SK-N-SH treated with all-trans-retinoic acid at 6 μM for 48 hours (cell line): ENCODE measurements at regions not wholly inside any gene's neighbourhood (a gene's known extent, or its start where the extent isn't known, plus 50 kb on each side); places are given as distances from the start of the nearest gene placed in this dataset.

ENCODE experiments used
- ATAC-seq: fragments of 200-7000 bp; cut with Tn5 transposase; 3 replicates; pipeline ENCODE4 v1.9.1; 2020; ENCODE audit warnings: mild to moderate bottlenecking, moderate library complexity
- ARNTL ChIP-seq: fragments of 450-650 bp; formaldehyde crosslinking; IDR thresholded peaks from 2 replicates; pipeline ENCODE4 v1.5.0; 2020; ENCODE audit warnings: low read depth, mild to moderate bottlenecking, moderate library complexity, borderline replicate concordance
- CSDC2 ChIP-seq: fragments of 250-450 bp; sonication (Bioruptor Pico); IDR thresholded peaks from 2 replicates; pipeline ENCODE4 v1.5.0; 2020; ENCODE audit warnings: mild to moderate bottlenecking, moderate library complexity
- CSRNP3 ChIP-seq: fragments of 250-450 bp; sonication (Bioruptor Pico); IDR thresholded peaks from 2 replicates; pipeline ENCODE4 v1.5.1; 2021; ENCODE audit warnings: mild to moderate bottlenecking, moderate library complexity
- ESRRG ChIP-seq: fragments of 250-450 bp; sonication (Bioruptor Pico); IDR thresholded peaks from 2 replicates; pipeline ENCODE4 v1.6.1; 2021; ENCODE audit warnings: mild to moderate bottlenecking
- GLIS3 ChIP-seq: fragments of 250-450 bp; sonication (Bioruptor Pico); IDR thresholded peaks from 2 replicates; pipeline ENCODE4 v1.5.0; 2020; ENCODE audit warnings: mild to moderate bottlenecking, moderate library complexity
- ISL1 ChIP-seq: fragments of 250-450 bp; sonication (Bioruptor Pico); IDR thresholded peaks from 2 replicates; pipeline ENCODE4 v2.1.2; 2022; ENCODE audit warnings: mild to moderate bottlenecking, moderate library complexity
- OSR1 ChIP-seq: fragments of 250-450 bp; sonication (Bioruptor Pico); IDR thresholded peaks from 2 replicates; pipeline ENCODE4 v1.8.0; 2022; ENCODE audit warnings: moderate library complexity, mild to moderate bottlenecking, inconsistent platforms
- PATZ1 ChIP-seq: fragments of 250-450 bp; sonication (Bioruptor Pico); IDR thresholded peaks from 2 replicates; pipeline ENCODE4 v1.8.0; 2020; ENCODE audit warnings: mild to moderate bottlenecking, moderate library complexity, borderline replicate concordance
- PPARA ChIP-seq: fragments of 250-450 bp; sonication (Bioruptor Pico); IDR thresholded peaks from 2 replicates; pipeline ENCODE4 v1.5.0; 2020; ENCODE audit warnings: mild to moderate bottlenecking, borderline replicate concordance
- RARB ChIP-seq: fragments of 250-450 bp; sonication (Bioruptor Pico); IDR thresholded peaks from 2 replicates; pipeline ENCODE4 v1.8.0; 2021; ENCODE audit warnings: mild to moderate bottlenecking, moderate library complexity
- SNAI2 ChIP-seq: fragments of 250-450 bp; sonication (Bioruptor Pico); IDR thresholded peaks from 2 replicates; pipeline ENCODE4 v1.5.0; 2020; ENCODE audit warnings: mild to moderate bottlenecking, moderate library complexity
- TCF4 ChIP-seq: fragments of 250-450 bp; sonication (Bioruptor Pico); IDR thresholded peaks from 2 replicates; pipeline ENCODE4 v1.8.0; 2021; ENCODE audit warnings: mild to moderate bottlenecking, moderate library complexity, borderline replicate concordance
- TOX ChIP-seq: fragments of 250-450 bp; sonication (Bioruptor Pico); IDR thresholded peaks from 2 replicates; pipeline ENCODE4 v1.8.0; 2021; ENCODE audit warnings: mild to moderate bottlenecking, moderate library complexity, borderline replicate concordance
- TSHZ2 ChIP-seq: fragments of 250-450 bp; sonication (Bioruptor Pico); IDR thresholded peaks from 2 replicates; pipeline ENCODE4 v1.5.0; 2020; ENCODE audit warnings: mild to moderate bottlenecking, moderate library complexity
- ZC3H10 ChIP-seq: fragments of 250-450 bp; sonication (Bioruptor Pico); IDR thresholded peaks from 2 replicates; pipeline ENCODE4 v1.5.1; 2021; ENCODE audit warnings: mild to moderate bottlenecking, moderate library complexity
- ZFP3 ChIP-seq: fragments of 250-450 bp; sonication (Bioruptor Pico); IDR thresholded peaks from 2 replicates; pipeline ENCODE4 v1.5.0; 2020; ENCODE audit warnings: mild to moderate bottlenecking, moderate library complexity
- ZFP30 ChIP-seq: fragments of 450-650 bp; formaldehyde crosslinking; IDR thresholded peaks from 2 replicates; pipeline ENCODE4 v1.5.0; 2022; ENCODE audit warnings: mild to moderate bottlenecking, moderate library complexity
- ZNF565 ChIP-seq: fragments of 450-650 bp; formaldehyde crosslinking; conservative IDR thresholded peaks from 2 replicates; pipeline ENCODE4 v1.5.0; 2020; ENCODE audit warnings: low read depth, mild to moderate bottlenecking, moderate library complexity
- ZNF70 ChIP-seq: fragments of 450-650 bp; formaldehyde crosslinking; IDR thresholded peaks from 2 replicates; pipeline ENCODE4 v1.5.0; 2020; ENCODE audit warnings: mild to moderate bottlenecking, moderate library complexity
- ZNF8 ChIP-seq: fragments of 450-650 bp; formaldehyde crosslinking; IDR thresholded peaks from 2 replicates; pipeline ENCODE4 v1.5.0; 2020; ENCODE audit warnings: mild to moderate bottlenecking, moderate library complexity
- TF ChIP-seq, protein P1 (sequence below): fragments of 250-450 bp; sonication (Bioruptor Pico); IDR thresholded peaks from 2 replicates; pipeline ENCODE4 v1.5.1; 2020; ENCODE audit warnings: low read depth, mild to moderate bottlenecking, moderate library complexity
- TF ChIP-seq, protein P2 (sequence below): fragments of 250-450 bp; sonication (Bioruptor Pico); IDR thresholded peaks from 2 replicates; pipeline ENCODE4 v1.8.0; 2021; ENCODE audit warnings: low read depth, mild to moderate bottlenecking, moderate library complexity, borderline replicate concordance

- TF ChIP-seq ZC3H10 (CRISPR knock-in tag) (no peak), TSHZ2 (CRISPR knock-in tag) (no peak), OSR1 (CRISPR knock-in tag) (no peak), ZNF70 (CRISPR knock-in tag) (no peak), ARNTL (CRISPR knock-in tag) (no peak), ISL1 (CRISPR knock-in tag) (no peak), CSDC2 (no peak), GLIS3 (CRISPR knock-in tag) (no peak), ZFP30 (CRISPR knock-in tag) (no peak), ESRRG (CRISPR knock-in tag) (no peak), ZNF565 (CRISPR knock-in tag) (no peak), PPARA (CRISPR knock-in tag) (no peak), SNAI2 (no peak), TOX (CRISPR knock-in tag) (no peak), TCF4 (CRISPR knock-in tag) (no peak), CSRNP3 (CRISPR knock-in tag) (no peak), ZNF8 (CRISPR knock-in tag) (no peak), ZFP3 (CRISPR knock-in tag) (no peak)
- TF ChIP-seq, protein P1, sequence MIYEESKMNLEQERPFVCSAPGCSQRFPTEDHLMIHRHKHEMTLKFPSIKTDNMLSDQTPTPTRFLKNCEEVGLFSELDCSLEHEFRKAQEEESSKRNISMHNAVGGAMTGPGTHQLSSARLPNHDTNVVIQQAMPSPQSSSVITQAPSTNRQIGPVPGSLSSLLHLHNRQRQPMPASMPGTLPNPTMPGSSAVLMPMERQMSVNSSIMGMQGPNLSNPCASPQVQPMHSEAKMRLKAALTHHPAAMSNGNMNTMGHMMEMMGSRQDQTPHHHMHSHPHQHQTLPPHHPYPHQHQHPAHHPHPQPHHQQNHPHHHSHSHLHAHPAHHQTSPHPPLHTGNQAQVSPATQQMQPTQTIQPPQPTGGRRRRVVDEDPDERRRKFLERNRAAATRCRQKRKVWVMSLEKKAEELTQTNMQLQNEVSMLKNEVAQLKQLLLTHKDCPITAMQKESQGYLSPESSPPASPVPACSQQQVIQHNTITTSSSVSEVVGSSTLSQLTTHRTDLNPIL (CRISPR knock-in tag), result no peak
- TF ChIP-seq, protein P2, sequence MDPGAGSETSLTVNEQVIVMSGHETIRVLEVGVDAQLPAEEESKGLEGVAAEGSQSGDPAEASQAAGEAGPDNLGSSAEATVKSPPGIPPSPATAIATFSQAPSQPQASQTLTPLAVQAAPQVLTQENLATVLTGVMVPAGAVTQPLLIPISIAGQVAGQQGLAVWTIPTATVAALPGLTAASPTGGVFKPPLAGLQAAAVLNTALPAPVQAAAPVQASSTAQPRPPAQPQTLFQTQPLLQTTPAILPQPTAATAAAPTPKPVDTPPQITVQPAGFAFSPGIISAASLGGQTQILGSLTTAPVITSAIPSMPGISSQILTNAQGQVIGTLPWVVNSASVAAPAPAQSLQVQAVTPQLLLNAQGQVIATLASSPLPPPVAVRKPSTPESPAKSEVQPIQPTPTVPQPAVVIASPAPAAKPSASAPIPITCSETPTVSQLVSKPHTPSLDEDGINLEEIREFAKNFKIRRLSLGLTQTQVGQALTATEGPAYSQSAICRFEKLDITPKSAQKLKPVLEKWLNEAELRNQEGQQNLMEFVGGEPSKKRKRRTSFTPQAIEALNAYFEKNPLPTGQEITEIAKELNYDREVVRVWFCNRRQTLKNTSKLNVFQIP (CRISPR knock-in tag), result no peak
- ATAC-seq, result no peak
Observed at GRCh38 chr6:91672201-91672600, 1085.3 kb upstream of the MAP3K7 start.

GRCh38 chr6:91669871-91670268 is 1083.0 kb upstream of the MAP3K7 start:
- ATAC-seq, result no peak
- TF ChIP-seq RARB, result no peak
- TF ChIP-seq, all 23 proteins: peak for 0

GRCh38 chr6:91669154-91669870 is 1082.4 kb upstream of the MAP3K7 start:
- ATAC-seq, result no peak

More at GRCh38 chr6:91669154-91669870, 1082.4 kb upstream of the MAP3K7 start:
- TF ChIP-seq PPARA (CRISPR knock-in tag) (no peak), ISL1 (CRISPR knock-in tag) (no peak), ARNTL (CRISPR knock-in tag) (no peak), ZNF70 (CRISPR knock-in tag) (no peak), CSRNP3 (CRISPR knock-in tag) (no peak), PATZ1 (no peak)
- TF ChIP-seq, protein P2 (CRISPR knock-in tag), result no peak
